SKM-1 (cell line): ENCODE measurements at regions not wholly inside any gene's neighbourhood (a gene's known extent, or its start where the extent isn't known, plus 50 kb on each side); places are given as distances from the start of the nearest gene placed in this dataset.
A peak's percentile ranks its signal among the peaks of the same experiment; 100 is the strongest.

Experiments used
- DNase-seq: peaks from one replicate; lab custom pipeline; 2025; ENCODE audit not compliant: unreplicated experiment; lab: John Stamatoyannopoulos, UW

- DNase-seq, result no peak
Measured at GRCh38 chr12:18207266-18207665, 54.1 kb upstream of the PIK3C2G start.

DNA sequence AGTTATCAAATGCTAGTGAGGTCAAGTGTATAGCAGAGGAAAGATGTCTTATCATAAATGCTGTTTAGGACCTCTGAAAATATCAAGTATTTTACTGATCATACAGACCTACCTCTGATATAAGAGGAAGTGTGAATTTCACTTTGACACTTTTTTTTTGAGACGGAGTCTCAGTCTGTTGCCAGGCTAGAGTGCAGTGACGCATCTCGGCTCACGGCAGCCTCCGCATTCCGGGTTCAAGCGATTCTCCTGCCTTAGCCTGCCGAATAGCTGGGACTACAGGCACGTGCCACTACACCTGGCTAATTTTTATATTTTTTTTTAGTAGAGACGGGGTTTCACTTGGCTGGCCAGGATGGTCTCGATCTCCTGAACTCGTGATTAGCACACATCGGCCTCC is 55.1 kb upstream of the PIK3C2G start:
- no peak for DNase-seq

DNA sequence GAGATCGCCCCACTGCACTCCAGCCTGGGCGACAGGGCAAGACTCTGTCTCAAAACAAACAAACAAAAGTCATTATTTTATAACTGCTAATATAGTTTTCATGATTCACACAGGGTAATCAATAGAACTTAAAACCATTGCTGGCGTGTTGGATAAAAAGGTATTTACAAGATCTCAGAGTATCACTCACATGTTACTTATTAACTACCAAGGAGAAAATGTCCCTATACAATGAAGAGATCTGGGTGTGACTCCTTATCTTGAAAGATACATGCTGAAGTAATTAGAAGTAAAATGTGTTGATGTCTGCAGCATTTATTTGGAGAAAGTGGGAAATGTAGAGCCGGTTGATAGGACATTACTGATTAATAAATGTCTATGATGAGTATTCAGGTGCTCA is 57.3 kb upstream of the PIK3C2G start:
- no peak for DNase-seq

GRCh38 chr12:18192119-18192518 is 69.2 kb upstream of the PIK3C2G start:
- DNase-seq, result no peak

DNA sequence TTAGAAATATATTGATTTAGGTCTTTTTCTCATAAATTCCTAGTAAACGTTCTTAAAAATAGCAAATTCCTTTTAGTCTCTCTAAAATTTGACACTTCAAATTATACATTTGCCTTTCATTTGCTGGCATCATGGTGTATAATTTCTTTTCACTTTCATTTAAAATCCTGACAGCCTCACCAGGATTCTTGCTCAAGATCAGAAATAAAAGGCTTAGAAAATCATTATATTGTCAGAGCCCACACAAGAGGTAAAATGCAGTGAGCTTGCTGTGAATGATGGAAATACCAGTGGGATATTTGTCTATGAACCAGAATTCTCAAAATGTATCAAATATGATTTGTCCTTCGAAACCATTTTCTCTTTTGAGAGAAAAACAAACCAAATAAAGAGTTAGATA is 78.2 kb upstream of the PIK3C2G start:
- DNase-seq, result no peak

DNA sequence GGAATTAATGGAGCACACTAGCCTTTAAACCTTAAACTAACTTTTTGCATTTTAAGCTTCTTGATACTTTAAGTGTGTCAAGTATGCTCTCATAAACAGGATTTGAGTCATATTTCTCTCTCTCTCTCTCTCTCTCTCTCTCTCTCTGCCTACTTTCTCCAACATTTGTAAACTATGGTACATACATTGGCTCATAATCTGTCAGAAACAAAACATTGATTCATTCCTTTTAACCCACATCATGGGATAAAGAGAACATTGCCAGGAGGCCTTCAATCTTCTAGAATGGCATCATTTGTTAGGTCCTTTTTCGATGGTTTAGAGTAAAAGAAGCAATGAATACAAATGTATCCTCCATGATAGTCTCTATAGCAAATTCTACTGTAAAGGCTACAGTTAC is 81.6 kb upstream of the RERGL start:
- no peak for DNase-seq

DNA sequence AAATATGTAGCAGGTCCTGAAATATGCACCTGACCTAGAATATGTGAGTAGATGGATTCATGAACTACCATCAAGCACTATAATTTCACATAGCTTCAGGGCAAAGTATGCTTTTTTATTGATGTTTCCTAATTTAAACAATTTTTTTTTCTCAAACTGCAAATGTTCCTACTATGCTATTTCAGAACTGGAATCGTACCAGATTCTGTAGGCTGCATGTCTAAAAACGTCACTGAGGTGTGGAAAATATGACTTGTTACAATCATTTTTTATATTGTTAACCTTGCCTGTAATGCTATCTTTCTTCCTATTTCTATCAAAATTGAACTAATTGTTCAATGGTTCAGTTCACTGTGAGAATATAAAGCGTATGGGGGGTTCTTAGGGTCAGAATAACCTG is 78.0 kb upstream of the RERGL start:
- DNase-seq, result no peak

DNA sequence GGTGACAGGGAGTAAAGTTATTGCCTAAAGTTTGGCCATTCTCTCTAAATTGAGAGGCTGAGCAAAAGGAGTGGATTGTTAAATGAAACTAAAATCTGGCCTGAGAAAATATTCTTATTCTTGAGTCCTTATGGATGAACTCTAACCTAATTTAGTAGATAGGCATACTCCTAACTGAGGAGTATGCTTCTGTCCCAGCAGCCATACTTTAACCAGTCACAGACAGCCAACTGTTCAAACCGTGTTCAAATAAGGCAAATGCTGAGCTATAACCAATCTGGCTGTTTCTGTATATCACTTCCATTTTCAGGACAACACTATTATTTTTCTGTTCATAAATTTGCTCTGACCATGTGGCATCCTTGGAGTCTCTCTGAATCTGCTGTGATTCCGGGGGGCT is 75.9 kb upstream of the RERGL start:
- DNase-seq, result no peak

GRCh38 chr12:18165422-18165871 is 75.5 kb upstream of the RERGL start:
- DNase-seq, result no peak

DNA sequence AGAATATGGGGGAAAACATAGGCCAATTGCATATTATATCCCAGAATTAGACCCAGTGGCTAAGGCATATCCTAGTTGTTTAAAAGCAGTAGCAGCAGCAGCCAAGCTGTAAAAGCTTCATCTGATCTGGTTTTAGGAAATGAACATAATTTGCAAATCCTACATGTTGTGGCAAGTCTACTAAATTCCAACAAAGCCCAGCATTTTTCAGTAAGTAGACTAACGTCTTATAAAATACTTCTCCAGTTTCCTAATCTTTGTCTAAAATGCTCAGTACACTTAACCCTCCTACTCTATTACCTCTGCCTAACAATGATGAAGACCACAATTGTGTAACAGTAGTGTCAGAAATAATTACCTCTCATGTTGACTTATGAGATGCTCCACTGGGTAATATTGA is 70.9 kb upstream of the RERGL start:
- DNase-seq, result no peak

DNA sequence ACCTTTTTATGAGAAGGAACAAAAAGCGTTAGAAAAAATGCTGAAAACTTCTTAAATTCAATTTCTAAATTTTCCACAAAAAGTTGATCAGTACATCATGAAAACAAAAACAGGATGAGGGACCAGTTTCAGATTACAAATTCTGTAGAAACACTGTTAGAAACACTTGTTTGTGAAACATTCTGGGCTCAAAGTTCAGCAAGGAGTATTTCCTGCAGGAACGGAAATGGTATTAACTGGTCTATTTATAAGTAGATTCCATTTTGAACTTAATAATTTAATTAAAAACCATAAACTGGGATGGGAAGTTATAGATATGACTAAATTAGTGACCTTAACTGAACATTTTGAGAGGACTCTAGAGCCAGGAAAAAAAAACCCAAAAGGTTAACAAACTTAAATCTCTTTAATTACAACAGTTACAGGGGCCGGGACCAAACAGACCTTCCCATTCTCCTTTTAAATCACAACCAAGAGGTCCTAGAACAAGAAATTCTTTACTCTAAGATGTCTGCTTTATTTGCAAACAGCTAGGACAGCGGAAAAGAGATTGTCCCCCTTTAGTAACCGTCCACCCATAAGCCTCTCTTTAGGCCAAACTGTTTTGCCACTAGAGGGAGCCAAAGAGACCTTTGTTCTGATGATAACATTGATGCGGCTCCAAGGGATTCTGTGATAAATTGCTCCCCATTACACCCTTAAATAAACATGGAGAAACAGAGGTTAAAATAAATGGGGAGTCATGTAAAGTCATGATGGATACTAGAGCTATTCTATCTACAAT is 69.0 kb upstream of the RERGL start:
- no peak for DNase-seq

DNA sequence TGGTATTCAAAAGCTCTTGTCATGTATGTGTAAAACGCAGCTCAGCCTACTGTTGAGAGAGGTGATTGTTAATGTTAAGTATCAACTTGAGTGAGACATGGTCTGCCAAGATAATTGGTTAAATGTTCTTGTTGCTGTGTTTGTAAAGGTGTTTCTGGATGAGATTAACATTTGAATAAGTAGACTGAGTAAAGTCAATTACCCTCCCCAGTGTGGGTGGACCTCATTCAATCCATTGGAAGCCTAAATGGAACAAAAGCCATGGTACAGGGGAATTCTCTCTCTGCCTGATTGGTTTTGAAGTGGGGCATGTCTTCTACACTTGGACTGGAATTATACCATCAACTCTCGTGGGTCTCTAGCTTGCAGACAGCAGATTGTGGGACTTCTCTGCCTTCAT is 63.8 kb upstream of the RERGL start:
- DNase-seq, result no peak

GRCh38 chr12:18151036-18151435 is 61.0 kb upstream of the RERGL start:
- DNase-seq, result no peak

- no peak for DNase-seq
Measured at GRCh38 chr12:18148961-18149360, 59.0 kb upstream of the RERGL start.

GRCh38 chr12:18146363-18146762 is 56.4 kb upstream of the RERGL start:
- peak; percentile 39 for DNase-seq

GRCh38 chr12:18145924-18146323 is 55.9 kb upstream of the RERGL start:
- DNase-seq, result peak; percentile 5

DNA sequence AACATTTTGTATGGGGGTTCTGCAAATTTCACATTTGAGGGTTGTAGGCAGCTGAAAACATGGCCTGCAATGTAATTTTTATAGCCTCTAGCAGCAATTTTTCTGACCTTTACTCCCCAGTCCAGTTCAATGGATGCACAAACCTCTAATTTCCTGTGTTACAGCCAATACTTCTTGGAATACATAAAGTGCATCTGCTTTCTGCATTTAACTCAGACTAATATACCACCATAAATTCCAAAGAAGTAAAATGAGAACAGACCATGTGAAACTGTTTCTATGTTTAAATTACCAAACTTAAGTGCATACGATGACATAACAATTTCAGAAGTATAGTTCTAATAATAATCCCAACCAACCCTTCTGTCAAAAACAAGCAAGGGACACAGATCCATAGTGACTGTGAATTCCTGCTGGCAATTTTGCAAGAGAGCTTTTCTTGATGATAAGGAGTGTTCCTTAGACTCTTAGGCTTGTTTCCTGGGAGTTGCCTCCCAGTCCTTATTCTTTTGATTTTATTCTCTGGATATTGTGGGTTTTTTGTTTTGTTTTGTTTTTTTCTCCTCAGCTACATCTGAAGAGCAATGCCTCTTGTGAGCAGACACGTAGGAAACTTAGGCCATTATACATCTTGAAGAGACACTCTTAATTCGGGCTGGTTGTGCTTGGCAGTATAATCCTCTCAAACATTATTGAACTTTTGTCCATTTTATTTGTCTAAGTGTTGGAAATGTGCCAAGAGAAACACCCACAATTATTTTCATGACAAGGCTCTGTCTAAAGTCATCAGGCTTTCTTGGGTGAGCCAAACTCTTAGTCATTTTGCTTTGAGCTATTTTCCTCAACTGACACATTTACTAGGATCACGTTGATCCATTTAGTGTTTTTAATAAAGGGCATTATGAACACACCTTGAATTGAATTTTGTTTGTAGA is 51.3 kb upstream of the RERGL start:
- DNase-seq, result no peak

DNA sequence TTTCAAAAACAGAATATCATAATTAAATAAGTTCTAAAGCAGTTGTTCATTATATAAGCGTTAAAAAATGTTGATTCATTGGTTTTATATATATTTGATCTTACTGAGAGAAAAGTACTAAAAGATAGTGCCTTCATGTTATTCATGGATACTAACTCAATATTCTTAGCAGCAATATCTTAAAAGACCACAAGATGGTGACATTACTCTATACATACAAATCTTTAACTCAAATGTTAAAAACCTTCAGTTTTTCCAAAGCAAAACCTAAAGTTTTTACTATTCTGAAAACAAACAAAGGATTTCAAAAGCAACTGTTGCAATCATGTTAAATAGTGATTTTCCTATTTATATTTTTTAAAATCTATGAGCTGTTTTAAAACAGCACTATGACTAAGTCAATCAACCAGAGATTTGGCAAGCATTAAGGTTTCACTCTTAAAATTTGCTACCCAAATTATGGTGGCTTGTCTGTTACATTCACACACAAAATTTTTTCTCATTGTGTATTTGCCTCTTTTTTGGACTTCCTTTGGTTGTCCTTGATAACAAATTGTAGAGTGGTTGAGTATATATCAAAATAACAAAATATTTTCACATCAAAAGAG is 50.1 kb upstream of the RERGL start:
- DNase-seq, result peak; percentile 3
